ENCODE measurements at regions not wholly inside any gene's neighbourhood (a gene's known extent, or its start where the extent isn't known, plus 50 kb on each side); places are given as distances from the start of the nearest gene placed in this dataset.

GRCh38 chr21:43270800-43271301 lies 102.0 kb downstream of the CRYAA start:
- H3K27ac Mint-ChIP-seq, result no peak overlapping the region

GRCh38 chr21:43269957-43270705 lies 101.3 kb downstream of the CRYAA start:
- H3K27me3 Mint-ChIP-seq (ENCODE audit: low read depth), result no peaks in the 10 kb centered on the region
- no peak overlapping the region for H3K27ac Mint-ChIP-seq

More at GRCh38 chr21:43270800-43271301, 102.0 kb downstream of the CRYAA start:
- H3K27me3 Mint-ChIP-seq (ENCODE audit: low read depth), result no peaks in the 10 kb centered on the region
- H3K4me3 Mint-ChIP-seq, result no peak overlapping the region
- H3K36me3 Mint-ChIP-seq (ENCODE audit: low read depth), result no peaks in the 10 kb centered on the region
- no peaks in the 10 kb centered on the region for H3K4me1 Mint-ChIP-seq (ENCODE audit: low read depth)
- no peaks in the 10 kb centered on the region for H3K9me3 Mint-ChIP-seq

GRCh38 chr21:43269440-43269839 lies 100.6 kb downstream of the CRYAA start:
- H3K27ac Mint-ChIP-seq, result no peak overlapping the region
- H3K4me1 Mint-ChIP-seq (ENCODE audit: low read depth), result no peaks in the 10 kb centered on the region
- no peaks in the 10 kb centered on the region for H3K36me3 Mint-ChIP-seq (ENCODE audit: low read depth)
- no peaks in the 10 kb centered on the region for H3K27me3 Mint-ChIP-seq (ENCODE audit: low read depth)
- no peak overlapping the region for H3K4me3 Mint-ChIP-seq
- H3K9me3 Mint-ChIP-seq, result no peaks in the 10 kb centered on the region

More at GRCh38 chr21:43269957-43270705, 101.3 kb downstream of the CRYAA start:
- Mint-ChIP-seq H3K4me3 (no peak overlapping the region), H3K9me3 (no peaks in the 10 kb centered on the region), H3K36me3 (ENCODE audit: low read depth) (no peaks in the 10 kb centered on the region), H3K4me1 (ENCODE audit: low read depth) (no peaks in the 10 kb centered on the region)

- H3K4me3 Mint-ChIP-seq, result no peak overlapping the region
- no peaks in the 10 kb centered on the region for H3K4me1 Mint-ChIP-seq (ENCODE audit: low read depth)
- no peak overlapping the region for H3K27ac Mint-ChIP-seq
- H3K9me3 Mint-ChIP-seq, result no peaks in the 10 kb centered on the region
- no peaks in the 10 kb centered on the region for H3K36me3 Mint-ChIP-seq (ENCODE audit: low read depth)
- H3K27me3 Mint-ChIP-seq (ENCODE audit: low read depth), result no peaks in the 10 kb centered on the region
Measured at GRCh38 chr21:43268804-43269186, 100.0 kb downstream of the CRYAA start.

- Mint-ChIP-seq H3K4me1 (ENCODE audit: low read depth) (no peaks in the 10 kb centered on the region), H3K36me3 (ENCODE audit: low read depth) (no peaks in the 10 kb centered on the region), H3K9me3 (no peaks in the 10 kb centered on the region), H3K27ac (no peak overlapping the region), H3K4me3 (no peak overlapping the region), H3K27me3 (ENCODE audit: low read depth) (no peaks in the 10 kb centered on the region)
Measured at GRCh38 chr21:43268086-43268803, 99.4 kb downstream of the CRYAA start.

- H3K9me3 Mint-ChIP-seq, result no peaks in the 10 kb centered on the region
- H3K4me3 Mint-ChIP-seq, result no peak overlapping the region
- no peak overlapping the region for H3K27ac Mint-ChIP-seq
Measured at GRCh38 chr21:43267391-43268085, 98.7 kb downstream of the CRYAA start.

GRCh38 chr21:43266534-43266933 lies 97.7 kb downstream of the CRYAA start:
- Mint-ChIP-seq H3K27ac (no peak overlapping the region), H3K4me1 (ENCODE audit: low read depth) (no peaks in the 10 kb centered on the region)

More at GRCh38 chr21:43267391-43268085, 98.7 kb downstream of the CRYAA start:
- H3K4me1 Mint-ChIP-seq (ENCODE audit: low read depth), result no peaks in the 10 kb centered on the region
- no peaks in the 10 kb centered on the region for H3K36me3 Mint-ChIP-seq (ENCODE audit: low read depth)
- no peaks in the 10 kb centered on the region for H3K27me3 Mint-ChIP-seq (ENCODE audit: low read depth)

GRCh38 chr21:43262427-43262826 lies 93.6 kb downstream of the CRYAA start:
- H3K36me3 Mint-ChIP-seq (ENCODE audit: low read depth), result no peaks in the 10 kb centered on the region
- H3K27me3 Mint-ChIP-seq (ENCODE audit: low read depth), result no peaks in the 10 kb centered on the region
- no peaks in the 10 kb centered on the region for H3K4me1 Mint-ChIP-seq (ENCODE audit: low read depth)
- H3K9me3 Mint-ChIP-seq, result no peaks in the 10 kb centered on the region
- no peak overlapping the region for H3K4me3 Mint-ChIP-seq
- H3K27ac Mint-ChIP-seq, result no peak overlapping the region

More at GRCh38 chr21:43266534-43266933, 97.7 kb downstream of the CRYAA start:
- Mint-ChIP-seq H3K4me3 (no peak overlapping the region), H3K36me3 (ENCODE audit: low read depth) (no peaks in the 10 kb centered on the region), H3K27me3 (ENCODE audit: low read depth) (no peaks in the 10 kb centered on the region), H3K9me3 (no peaks in the 10 kb centered on the region)
